Frontal cortex (tissue), 3 donors: ENCODE measurements at regions not wholly inside any gene's neighbourhood (a gene's known extent, or its start where the extent isn't known, plus 50 kb on each side); places are given as distances from the start of the nearest gene placed in this dataset.
A peak's percentile ranks its signal among the peaks of the same experiment; 100 is the strongest.

Source experiments
- DNase-seq, 2 donors: peaks; one replicate each; pipeline ENCODE4 v3.0.0; 2012; ENCODE audit warnings: low spot score in 2 of 2
- FAIRE-seq: peaks from 2 replicates; lab custom pipeline; 2012; peaks lifted over from hg19 to GRCh38; lab: Jason Lieb, UNC
- donor health status: control.
- donor health status: control.
- donor health status: control.

GRCh38 chr10:33126742-33127141, 168.7 kb upstream of the ITGB1 start:
- no peak for DNase-seq
- no peak for FAIRE-seq

- FAIRE-seq = no peak
These were observed 167.8 kb upstream of the ITGB1 start for GRCh38 chr10:33125522-33126517.

GRCh38 chr10:33125111-33125510, 167.1 kb upstream of the ITGB1 start:
- DNase-seq = no peak
- no peak for FAIRE-seq

More at GRCh38 chr10:33125522-33126517, 167.8 kb upstream of the ITGB1 start:
- peak in 1 of 2 donors; percentile 11 for DNase-seq

GRCh38 chr10:33123680-33124079, 165.7 kb upstream of the ITGB1 start:
- DNase-seq = no peak
- no peak for FAIRE-seq

- DNase-seq (no peak), FAIRE-seq (no peak)
These were observed 164.2 kb upstream of the ITGB1 start for GRCh38 chr10:33122014-33122809.

GRCh38 chr10:33120700-33121099, 162.7 kb upstream of the ITGB1 start:
- DNase-seq = no peak
- no peak for FAIRE-seq

GRCh38 chr10:33120275-33120674, 162.2 kb upstream of the ITGB1 start:
- FAIRE-seq = no peak
- no peak for DNase-seq

GRCh38 chr10:33117816-33118215, 159.8 kb upstream of the ITGB1 start:
- FAIRE-seq (no peak), DNase-seq (no peak)

- DNase-seq = no peak
- no peak for FAIRE-seq
These were observed 159.2 kb upstream of the ITGB1 start for GRCh38 chr10:33117230-33117629.

- FAIRE-seq (no peak), DNase-seq (peak in 1 of 2 donors; percentile 22)
These were observed 158.0 kb upstream of the ITGB1 start for GRCh38 chr10:33115738-33116719.

GRCh38 chr10:33114451-33114952, 156.5 kb upstream of the ITGB1 start:
- FAIRE-seq (no peak), DNase-seq (no peak)

- FAIRE-seq = no peak
- DNase-seq = no peak
These were observed 155.4 kb upstream of the ITGB1 start for GRCh38 chr10:33113466-33113865.

- FAIRE-seq (no peak), DNase-seq (no peak)
These were observed 154.9 kb upstream of the ITGB1 start for GRCh38 chr10:33112831-33113455.

- FAIRE-seq = no peak
- no peak for DNase-seq
These were observed 153.5 kb upstream of the ITGB1 start for GRCh38 chr10:33111488-33112051.

GRCh38 chr10:33109788-33110469, 151.9 kb upstream of the ITGB1 start:
- DNase-seq (no peak), FAIRE-seq (no peak)

GRCh38 chr10:33109384-33109783, 151.4 kb upstream of the ITGB1 start:
- DNase-seq (no peak), FAIRE-seq (no peak)

GRCh38 chr10:33107953-33108352, 149.9 kb upstream of the ITGB1 start:
- no peak for DNase-seq
- FAIRE-seq = no peak

- no peak for FAIRE-seq
- no peak for DNase-seq
These were observed 148.7 kb upstream of the ITGB1 start for GRCh38 chr10:33106767-33107166.
